HG02884 (cell line): ENCODE measurements at regions not wholly inside any gene's neighbourhood (a gene's known extent, or its start where the extent isn't known, plus 50 kb on each side); places are given as distances from the start of the nearest gene placed in this dataset.
"Not testable (repeated sequence)": the region's sequence is repeated elsewhere in the genome, so short reads cannot be mapped to it uniquely, and the experiment has no call there.

ENCODE experiments used
- ATAC-seq: cut with Tn5 transposase; IDR thresholded peaks from one replicate; pipeline ENCODE4 v1.9.1; 2021; ENCODE audit warnings: mild to moderate bottlenecking, moderate library complexity; ENCODE audit not compliant: unreplicated experiment

- ATAC-seq: not testable (repeated sequence)
Observed at GRCh38 chr2:66243809-66244208, 191.1 kb upstream of the MEIS1 start.

- not testable (repeated sequence) for ATAC-seq
Observed at GRCh38 chr2:66242888-66243287, 192.0 kb upstream of the MEIS1 start.

- ATAC-seq: no peak
Observed at GRCh38 chr2:66242099-66242789, 192.7 kb upstream of the MEIS1 start.

- ATAC-seq: no peak
Observed at GRCh38 chr2:66240286-66240685, 194.6 kb upstream of the MEIS1 start.

GRCh38 chr2:66239655-66240054, 195.3 kb upstream of the MEIS1 start:
- no peak for ATAC-seq

- no peak for ATAC-seq
Observed at GRCh38 chr2:66237803-66238379, 197.0 kb upstream of the MEIS1 start.

- no peak for ATAC-seq
Observed at GRCh38 chr2:66236816-66237802, 197.8 kb upstream of the MEIS1 start.

- ATAC-seq: no peak
Observed at GRCh38 chr2:66236067-66236685, 198.7 kb upstream of the MEIS1 start.

- ATAC-seq: no peak
Observed at GRCh38 chr2:66235428-66235827, 199.5 kb upstream of the MEIS1 start.

- ATAC-seq: no peak
Observed at GRCh38 chr2:66233981-66234380, 200.9 kb upstream of the MEIS1 start.

- ATAC-seq: no peak
Observed at GRCh38 chr2:66228128-66228547, 206.8 kb upstream of the MEIS1 start.

GRCh38 chr2:66217039-66217585, 217.8 kb upstream of the MEIS1 start:
- no peak for ATAC-seq

GRCh38 chr2:66212749-66213148, 222.2 kb upstream of the MEIS1 start:
- ATAC-seq: no peak

GRCh38 chr2:66202586-66202985, 232.3 kb upstream of the MEIS1 start:
- ATAC-seq: no peak

- no peak for ATAC-seq
Observed at GRCh38 chr2:66201242-66201641, 233.7 kb upstream of the MEIS1 start.

- ATAC-seq: no peak
Observed at GRCh38 chr2:66198873-66199272, 236.1 kb upstream of the MEIS1 start.

- no peak for ATAC-seq
Observed at GRCh38 chr2:66192888-66193287, 242.0 kb upstream of the MEIS1 start.

GRCh38 chr2:66191311-66191710, 243.6 kb upstream of the MEIS1 start:
- ATAC-seq: no peak

GRCh38 chr2:66189553-66189952, 245.4 kb upstream of the MEIS1 start:
- no peak for ATAC-seq

- no peak for ATAC-seq
Observed at GRCh38 chr2:66186537-66186936, 248.4 kb upstream of the MEIS1 start.

GRCh38 chr2:66185497-66186054, 249.3 kb upstream of the MEIS1 start:
- ATAC-seq: no peak
